ENCODE measurements at regions not wholly inside any gene's neighbourhood (a gene's known extent, or its start where the extent isn't known, plus 50 kb on each side); places are given as distances from the start of the nearest gene placed in this dataset.
"Not testable (repeated sequence)": the region's sequence is repeated elsewhere in the genome, so short reads cannot be mapped to it uniquely, and the experiment has no call there.

- no peak for DNase-seq
Observed at GRCh38 chr2:147040298-147041120, 804.3 kb upstream of the ACVR2A start.

GRCh38 chr2:147037048-147037447 is 807.8 kb upstream of the ACVR2A start:
- no peak for DNase-seq

DNA sequence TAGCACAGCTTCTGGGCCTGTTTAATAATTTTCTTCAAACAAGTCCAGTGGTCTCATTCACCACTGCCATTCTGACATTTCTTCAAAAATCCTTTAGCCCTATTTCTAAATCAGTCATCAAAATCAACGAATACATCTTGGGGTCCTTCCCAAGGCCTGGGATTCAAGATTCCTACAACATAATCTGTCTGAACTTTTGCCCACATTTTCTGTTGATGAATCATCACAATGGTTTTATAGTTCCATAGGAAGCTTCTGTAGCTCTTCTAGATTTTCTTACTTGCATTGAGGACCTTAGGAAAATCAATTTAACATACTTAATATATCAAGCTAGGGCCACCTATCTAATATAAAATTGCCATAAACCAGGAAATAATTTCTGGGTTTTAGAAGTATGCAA is 811.8 kb upstream of the ACVR2A start:
- DNase-seq: peak; percentile 13

DNA sequence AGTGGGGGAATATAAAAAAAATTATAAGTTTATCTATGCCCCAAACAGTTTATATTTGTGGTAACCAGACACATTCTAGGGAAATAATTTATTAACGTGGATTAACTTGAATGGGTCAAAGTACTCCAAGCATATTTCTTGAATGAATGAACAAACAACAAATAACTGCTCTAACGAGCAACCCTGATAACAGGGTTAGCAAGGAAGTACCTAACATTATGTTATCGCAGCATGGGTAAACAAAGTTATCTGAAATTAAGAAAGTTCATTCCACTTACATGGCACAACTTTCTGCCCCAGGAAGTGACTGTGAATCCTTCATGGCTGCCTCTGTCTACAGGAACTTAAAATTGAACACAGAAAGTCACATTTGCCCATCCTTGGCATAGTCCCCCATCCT is 812.9 kb upstream of the ACVR2A start:
- DNase-seq: no peak

- no peak for DNase-seq
Observed at GRCh38 chr2:147030966-147031720, 813.7 kb upstream of the ACVR2A start.

GRCh38 chr2:147027436-147027835 is 817.4 kb upstream of the ACVR2A start:
- DNase-seq: no peak

- no peak for DNase-seq
Observed at GRCh38 chr2:147026664-147027295, 818.0 kb upstream of the ACVR2A start.

GRCh38 chr2:147025646-147026585 is 818.9 kb upstream of the ACVR2A start:
- no peak for DNase-seq

- no peak for DNase-seq
Observed at GRCh38 chr2:147019311-147019710, 825.5 kb upstream of the ACVR2A start.

- no peak for DNase-seq
Observed at GRCh38 chr2:147017951-147018645, 826.7 kb upstream of the ACVR2A start.

- no peak for DNase-seq
Observed at GRCh38 chr2:147016181-147016580, 828.6 kb upstream of the ACVR2A start.

DNA sequence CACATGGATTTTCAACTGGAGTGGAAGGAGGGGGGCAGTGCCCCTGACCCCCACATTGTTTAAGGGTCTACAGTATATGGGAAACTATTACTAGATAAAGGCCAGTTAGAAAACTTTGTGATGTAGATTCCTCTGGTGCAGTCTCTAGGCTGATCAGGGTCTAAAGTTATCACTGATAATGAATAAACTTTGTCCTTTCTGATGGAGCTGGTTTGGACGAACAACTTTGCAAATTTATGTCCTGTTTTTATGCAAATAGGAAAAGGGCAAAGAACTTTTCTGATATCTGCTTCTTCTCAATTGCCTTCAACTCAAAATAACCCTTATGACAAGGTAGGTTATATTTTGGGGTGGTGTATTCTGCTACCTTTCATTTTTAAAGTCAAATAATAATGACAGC is 829.2 kb upstream of the ACVR2A start:
- DNase-seq: no peak

- DNase-seq: no peak
Observed at GRCh38 chr2:147013696-147014392, 831.0 kb upstream of the ACVR2A start.

GRCh38 chr2:147008481-147008880 is 836.3 kb upstream of the ACVR2A start:
- no peak for DNase-seq

- DNase-seq: no peak
Observed at GRCh38 chr2:147006736-147007141, 838.1 kb upstream of the ACVR2A start.

GRCh38 chr2:147003081-147003480 is 841.7 kb upstream of the ACVR2A start:
- no peak for DNase-seq

DNA sequence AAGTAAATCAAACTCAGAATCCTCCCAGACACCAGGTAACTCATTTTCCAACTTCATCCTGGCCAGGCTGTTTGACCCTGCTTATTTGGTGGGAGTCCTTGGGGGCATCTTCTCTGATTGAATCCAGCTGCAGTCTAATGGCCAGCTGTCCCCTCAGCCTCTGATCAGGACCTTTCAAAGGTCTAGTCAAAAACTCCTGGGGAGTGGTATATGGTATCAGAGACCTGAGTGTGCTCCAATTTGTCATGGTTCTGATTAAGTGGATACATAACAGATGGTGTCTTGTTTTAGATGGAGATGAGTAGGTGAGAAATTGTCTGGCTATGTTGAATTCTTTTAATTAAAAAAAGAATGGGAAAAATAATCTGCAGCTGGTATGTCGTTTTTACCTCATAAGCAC is 842.6 kb upstream of the ACVR2A start:
- DNase-seq: no peak

GRCh38 chr2:147001061-147001460 is 843.8 kb upstream of the ACVR2A start:
- DNase-seq: no peak

- DNase-seq: not testable (repeated sequence)
Observed at GRCh38 chr2:147000151-147000550, 844.7 kb upstream of the ACVR2A start.

DNA sequence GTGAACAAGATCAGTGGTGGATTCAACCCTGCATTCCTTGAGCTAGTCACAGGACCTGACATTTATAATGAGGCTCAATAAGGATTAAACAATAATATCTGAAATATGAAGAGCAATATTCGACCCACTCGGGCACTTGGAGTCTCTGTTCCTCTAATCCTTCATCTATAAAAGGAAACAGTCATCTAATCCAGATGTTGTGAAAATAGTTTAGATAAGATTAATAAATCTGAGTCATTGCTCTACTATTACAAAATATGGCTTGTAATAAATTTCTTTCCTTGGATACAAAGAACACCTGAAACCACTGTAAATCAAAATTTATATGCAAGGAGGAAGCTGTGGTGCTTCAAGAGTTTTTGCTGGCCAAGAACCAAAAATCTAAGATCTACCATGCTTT is 846.9 kb upstream of the ACVR2A start:
- DNase-seq: no peak

- no peak for DNase-seq
Observed at GRCh38 chr2:146997488-146997887, 847.3 kb upstream of the ACVR2A start.

All from EL (cell line).